ENCODE measurements at regions not wholly inside any gene's neighbourhood (a gene's known extent, or its start where the extent isn't known, plus 50 kb on each side); places are given as distances from the start of the nearest gene placed in this dataset.
A peak's percentile ranks its signal among the peaks of the same experiment; 100 is the strongest.
"Not testable (repeated sequence)": the region's sequence is repeated elsewhere in the genome, so short reads cannot be mapped to it uniquely, and the experiment has no call there.

DNA sequence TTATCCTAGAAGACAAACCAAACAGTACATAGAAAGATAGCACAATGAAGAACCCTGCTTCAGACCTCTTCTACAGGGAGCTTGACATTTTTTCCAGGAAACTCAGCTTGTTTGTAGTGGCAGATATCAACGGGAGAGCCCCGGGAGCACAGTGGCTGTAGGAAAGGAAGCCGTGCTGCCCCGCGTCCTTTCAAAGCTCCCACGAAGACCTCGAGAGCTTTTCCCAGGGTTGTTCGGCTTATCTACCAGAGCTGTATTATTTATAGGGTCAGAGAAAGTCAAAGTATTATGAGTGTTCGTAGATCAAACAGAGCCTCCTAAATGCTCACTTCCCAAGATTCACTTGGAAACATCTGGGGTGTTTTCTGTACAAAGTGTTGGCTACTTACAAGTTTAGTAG is 167.1 kb upstream of the COPS8 start:
- no peak for TF ChIP-seq POLR2A (IDR thresholded peaks at IDR 0.05; ENCODE audit: low read depth, low read length)
- no peak for FAIRE-seq
- DNase-seq (ENCODE audit: insufficient read length, low spot score): no peak

GRCh38 chr2:236919209-236919608 is 166.5 kb upstream of the COPS8 start:
- TF ChIP-seq POLR2A (IDR thresholded peaks at IDR 0.05; ENCODE audit: low read depth, low read length): no peak
- no peak for FAIRE-seq
- DNase-seq (ENCODE audit: insufficient read length, low spot score): no peak

- not testable (repeated sequence) for DNase-seq (ENCODE audit: insufficient read length, low spot score); FAIRE-seq
Observed at GRCh38 chr2:236919801-236920379, 165.8 kb upstream of the COPS8 start.

- no peak for TF ChIP-seq POLR2A (IDR thresholded peaks at IDR 0.05; ENCODE audit: low read depth, low read length)
- FAIRE-seq: no peak
- no peak for DNase-seq (ENCODE audit: insufficient read length, low spot score)
Observed at GRCh38 chr2:236922061-236922460, 163.6 kb upstream of the COPS8 start.

DNA sequence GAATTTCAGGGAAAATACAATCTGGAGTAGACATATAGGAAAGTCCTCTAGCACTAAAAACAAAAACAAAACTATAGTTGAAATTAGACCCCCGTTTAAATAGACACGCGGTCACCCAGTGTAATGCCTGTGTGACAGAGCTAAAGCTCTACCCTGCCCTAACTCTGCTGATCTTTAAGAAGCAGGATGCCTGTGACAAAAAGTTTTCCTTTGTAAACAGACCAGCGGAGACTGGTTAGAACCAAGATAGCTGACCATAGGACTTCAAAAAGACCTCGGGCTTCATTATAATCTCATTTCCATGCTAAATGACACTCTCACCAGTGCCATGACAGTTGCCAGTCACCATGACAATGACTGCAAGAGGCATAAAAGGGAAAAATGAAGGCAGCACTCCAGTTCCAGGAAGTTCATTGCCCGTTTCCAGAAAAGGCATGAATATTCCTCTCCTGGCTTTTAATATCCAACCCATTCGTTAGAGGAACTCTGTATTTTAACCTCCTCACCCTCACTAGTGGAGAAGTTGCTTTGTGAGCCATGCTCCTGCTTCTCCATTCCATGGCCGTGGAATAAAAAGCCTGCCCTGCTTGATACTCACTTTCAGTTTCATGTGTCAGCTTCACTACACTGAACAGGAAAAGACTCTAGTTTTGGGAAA is 157.2 kb upstream of the COPS8 start:
- DNase-seq (ENCODE audit: insufficient read length, low spot score) (no peak), FAIRE-seq (peak; percentile 23)
- no peak for TF ChIP-seq POLR2A (IDR thresholded peaks at IDR 0.05; ENCODE audit: low read depth, low read length)

GRCh38 chr2:236932831-236933361 is 152.8 kb upstream of the COPS8 start:
- FAIRE-seq (no peak), DNase-seq (ENCODE audit: insufficient read length, low spot score) (no peak)
- TF ChIP-seq POLR2A (IDR thresholded peaks at IDR 0.05; ENCODE audit: low read depth, low read length): no peak

- no peak for TF ChIP-seq POLR2A (IDR thresholded peaks at IDR 0.05; ENCODE audit: low read depth, low read length)
- no peak for FAIRE-seq
Observed at GRCh38 chr2:236934166-236934565, 151.5 kb upstream of the COPS8 start.

DNA sequence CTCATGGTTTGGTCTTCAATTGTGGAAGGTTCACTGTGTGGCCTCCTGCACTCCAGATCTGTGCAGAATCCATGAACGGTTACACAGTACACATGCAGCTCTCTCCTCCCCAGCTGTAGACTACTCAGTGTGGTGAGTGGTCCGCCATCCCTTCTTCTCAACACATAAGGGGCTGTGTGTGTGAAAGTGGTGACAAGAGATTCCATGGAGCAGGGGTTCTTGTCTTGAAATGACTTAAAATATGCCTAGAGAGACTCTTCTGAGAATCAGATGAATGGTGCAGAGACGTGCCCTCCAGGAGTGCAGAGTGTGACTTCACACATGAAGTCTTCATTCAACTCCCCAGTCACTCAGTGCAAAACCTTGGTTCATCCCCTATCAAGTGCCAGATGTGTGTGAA is 151.0 kb upstream of the COPS8 start:
- no peak for TF ChIP-seq POLR2A (IDR thresholded peaks at IDR 0.05; ENCODE audit: low read depth, low read length)
- FAIRE-seq: no peak
- no peak for DNase-seq (ENCODE audit: insufficient read length, low spot score)

More at GRCh38 chr2:236934166-236934565, 151.5 kb upstream of the COPS8 start:
- DNase-seq (ENCODE audit: insufficient read length, low spot score): no peak

GRCh38 chr2:236935083-236935482 is 150.6 kb upstream of the COPS8 start:
- FAIRE-seq: no peak

GRCh38 chr2:236935631-236936445 is 149.9 kb upstream of the COPS8 start:
- no peak for TF ChIP-seq POLR2A (IDR thresholded peaks at IDR 0.05; ENCODE audit: low read depth, low read length)
- no peak for DNase-seq (ENCODE audit: insufficient read length, low spot score)
- no peak for FAIRE-seq

More at GRCh38 chr2:236935083-236935482, 150.6 kb upstream of the COPS8 start:
- TF ChIP-seq POLR2A (IDR thresholded peaks at IDR 0.05; ENCODE audit: low read depth, low read length): no peak
- no peak for DNase-seq (ENCODE audit: insufficient read length, low spot score)

- TF ChIP-seq POLR2A (IDR thresholded peaks at IDR 0.05; ENCODE audit: low read depth, low read length): no peak
- no peak for FAIRE-seq
- no peak for DNase-seq (ENCODE audit: insufficient read length, low spot score)
Observed at GRCh38 chr2:236936446-236936940, 149.2 kb upstream of the COPS8 start.

GRCh38 chr2:236938126-236938525 is 147.6 kb upstream of the COPS8 start:
- TF ChIP-seq POLR2A (IDR thresholded peaks at IDR 0.05; ENCODE audit: low read depth, low read length): no peak
- DNase-seq (ENCODE audit: insufficient read length, low spot score) (no peak), FAIRE-seq (no peak)

DNA sequence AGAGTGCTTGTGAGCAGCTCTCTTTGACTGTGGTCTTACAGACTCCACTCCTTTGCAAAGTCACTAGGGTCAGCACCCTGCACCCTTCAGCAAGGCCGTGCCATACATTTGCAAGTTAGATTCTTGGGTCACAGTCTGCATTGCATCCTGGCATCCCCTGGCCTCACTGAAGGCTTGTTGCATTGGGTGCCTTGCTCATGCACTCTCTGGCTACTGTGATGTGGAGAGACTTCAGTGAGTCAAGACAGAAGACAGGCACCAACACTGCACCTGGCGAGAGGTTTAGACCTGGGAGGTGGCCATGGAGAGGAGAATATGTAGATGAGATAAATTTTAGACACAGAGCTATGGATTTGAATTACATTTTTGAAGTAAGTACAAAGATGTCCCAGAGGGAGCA is 146.4 kb upstream of the COPS8 start:
- no peak for DNase-seq (ENCODE audit: insufficient read length, low spot score)
- FAIRE-seq: no peak
- no peak for TF ChIP-seq POLR2A (IDR thresholded peaks at IDR 0.05; ENCODE audit: low read depth, low read length)

GRCh38 chr2:236939721-236940231 is 145.9 kb upstream of the COPS8 start:
- FAIRE-seq (no peak), DNase-seq (ENCODE audit: insufficient read length, low spot score) (no peak)
- TF ChIP-seq POLR2A (IDR thresholded peaks at IDR 0.05; ENCODE audit: low read depth, low read length): no peak
